SK-N-MC (cell line): ENCODE measurements at regions not wholly inside any gene's neighbourhood (a gene's known extent, or its start where the extent isn't known, plus 50 kb on each side); places are given as distances from the start of the nearest gene placed in this dataset.
A peak's percentile ranks its signal among the peaks of the same experiment; 100 is the strongest.

Experiments used
- DNase-seq: peaks from one replicate; pipeline ENCODE4 v3.0.0-alpha.2; 2011; ENCODE audit warnings: low read depth, low spot score
- H3K27ac ChIP-seq: fragments of 200-600 bp; sonication (generic); 2 replicates; pipeline ENCODE4 v1.5.1; 2016; ENCODE audit warnings: mixed run types
- H3K36me3 ChIP-seq: fragments of 200-600 bp; sonication (generic); 2 replicates; pipeline ENCODE4 v1.6.1; 2017; ENCODE audit warnings: antibody characterized with exemption, low read length, mixed read lengths; ENCODE audit not compliant: insufficient read depth
- H3K4me3 ChIP-seq: fragments of 200-600 bp; sonication (generic); 2 replicates; pipeline ENCODE4 v1.5.1; 2016
- H3K9ac ChIP-seq: fragments of 200-600 bp; sonication (generic); 2 replicates; pipeline ENCODE4 v1.8.0; 2017; ENCODE audit warnings: mixed run types, mixed read lengths; ENCODE audit not compliant: insufficient read length
- H3K9me3 ChIP-seq: fragments of 200-600 bp; sonication (generic); 2 replicates; pipeline ENCODE4 v1.6.1; 2017; ENCODE audit warnings: low read depth, mild to moderate bottlenecking, antibody characterized with exemption, low read length, moderate library complexity, mixed read lengths
- EZH2 ChIP-seq: fragments of 200-600 bp; sonication (generic); IDR thresholded peaks from one replicate; pipeline ENCODE4 v1.6.1; 2017; ENCODE audit warnings: antibody characterized with exemption
- FOXP2 ChIP-seq: optimal IDR thresholded peaks from 2 replicates; pipeline ENCODE3; 2011; ENCODE audit warnings: mild to moderate bottlenecking, moderate library complexity; ENCODE audit not compliant: insufficient read depth; ENCODE audit errors: extremely low read length, control extremely low read depth
- POLR2AphosphoS5 ChIP-seq: IDR thresholded peaks from 2 replicates; pipeline ENCODE4 v1.6.1; 2012; ENCODE audit warnings: mild to moderate bottlenecking, low read depth, low read length, borderline replicate concordance

- Histone ChIP-seq H3K27ac (peak overlapping the region; percentile 81), H3K4me3 (peak overlapping the region; percentile 60), H3K36me3 (no peaks in the 10 kb centered on the region), H3K9ac (peak overlapping the region; percentile 22), H3K9me3 (no peaks in the 10 kb centered on the region)
- no peak for DNase-seq
- TF ChIP-seq EZH2 (no peak), FOXP2 (no peak), POLR2AphosphoS5 (no peak)
Measured at GRCh38 chr2:8119782-8120505, 561.9 kb upstream of the ID2 start.

GRCh38 chr2:8120506-8120860 lies 561.4 kb upstream of the ID2 start:
- peak overlapping the region; percentile 60 for H3K4me3 ChIP-seq
- no peaks in the 10 kb centered on the region for H3K36me3 ChIP-seq
- H3K9me3 ChIP-seq = no peaks in the 10 kb centered on the region
- DNase-seq = no peak
- TF ChIP-seq FOXP2 = no peak
- TF ChIP-seq EZH2 = no peak
- TF ChIP-seq POLR2AphosphoS5 = no peak
- peak overlapping the region; percentile 81 for H3K27ac ChIP-seq
- H3K9ac ChIP-seq = peak overlapping the region; percentile 22

- Histone ChIP-seq H3K36me3 (no peaks in the 10 kb centered on the region), H3K27ac (peak overlapping the region; percentile 81), H3K9me3 (no peaks in the 10 kb centered on the region), H3K4me3 (peak overlapping the region; percentile 60), H3K9ac (no peak overlapping the region)
- DNase-seq = no peak
- no peak for TF ChIP-seq POLR2AphosphoS5
- no peak for TF ChIP-seq EZH2
- no peak for TF ChIP-seq FOXP2
Measured at GRCh38 chr2:8121022-8121825, 560.6 kb upstream of the ID2 start.

GRCh38 chr2:8121826-8122513 lies 559.9 kb upstream of the ID2 start:
- Histone ChIP-seq H3K4me3 (no peak overlapping the region), H3K9me3 (no peaks in the 10 kb centered on the region), H3K27ac (no peak overlapping the region; the same call in none of the 2 replicates), H3K9ac (no peak overlapping the region), H3K36me3 (no peaks in the 10 kb centered on the region)
- DNase-seq = no peak
- no peak for TF ChIP-seq POLR2AphosphoS5
- TF ChIP-seq EZH2 = no peak
- no peak for TF ChIP-seq FOXP2

DNA sequence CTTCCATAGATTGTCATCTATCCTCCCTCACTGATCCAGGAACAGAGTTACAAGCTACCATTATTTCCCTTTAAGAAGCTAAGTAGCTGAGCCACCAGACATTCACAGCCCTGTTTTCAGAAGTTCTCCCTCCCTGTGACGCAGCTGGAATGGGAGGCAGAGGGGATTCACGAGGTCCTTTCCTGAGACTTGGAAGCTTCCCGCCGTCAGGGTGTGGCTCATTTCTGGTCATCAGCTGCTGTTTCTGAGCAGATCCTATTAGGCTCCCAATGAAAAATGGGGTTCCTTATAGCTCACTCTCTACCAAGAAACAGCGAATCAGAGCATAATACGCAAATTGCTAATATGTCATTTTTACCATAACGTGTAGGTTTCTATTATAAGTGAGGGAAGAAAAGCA lies 559.3 kb upstream of the ID2 start:
- TF ChIP-seq FOXP2 (no peak), EZH2 (no peak), POLR2AphosphoS5 (no peak)
- no peak for DNase-seq
- no peaks in the 10 kb centered on the region for H3K9me3 ChIP-seq
- H3K4me3 ChIP-seq = no peak overlapping the region
- H3K27ac ChIP-seq = no peak overlapping the region
- no peaks in the 10 kb centered on the region for H3K36me3 ChIP-seq
- H3K9ac ChIP-seq = no peak overlapping the region

DNA sequence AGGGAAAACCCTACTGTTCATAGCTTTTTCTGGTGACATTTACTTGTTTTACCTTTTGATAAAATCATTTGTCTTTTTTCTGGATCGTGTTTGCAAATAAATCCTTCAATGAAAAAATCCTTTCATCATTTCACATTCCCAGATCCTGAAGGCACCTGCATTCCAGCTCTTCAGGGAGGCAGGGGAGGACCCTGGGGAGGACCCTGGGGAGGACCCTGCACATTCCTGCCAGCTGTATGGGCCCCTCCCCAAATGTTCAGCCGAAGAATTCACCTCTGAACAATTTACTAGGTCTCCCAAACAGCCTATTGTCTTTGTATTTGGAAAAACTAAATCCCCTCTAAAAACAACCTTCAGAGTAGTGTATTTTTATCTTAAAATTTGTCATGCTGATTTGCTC lies 558.4 kb upstream of the ID2 start:
- TF ChIP-seq POLR2AphosphoS5 = no peak
- no peak for TF ChIP-seq EZH2
- no peak for TF ChIP-seq FOXP2
- Histone ChIP-seq H3K36me3 (no peaks in the 10 kb centered on the region), H3K4me3 (no peak overlapping the region), H3K27ac (no peak overlapping the region), H3K9me3 (no peaks in the 10 kb centered on the region), H3K9ac (no peak overlapping the region)
- no peak for DNase-seq

GRCh38 chr2:8125741-8126711 lies 555.8 kb upstream of the ID2 start:
- H3K9ac ChIP-seq = no peak overlapping the region
- TF ChIP-seq EZH2 = no peak
- TF ChIP-seq POLR2AphosphoS5 = no peak
- no peak for TF ChIP-seq FOXP2
- no peak overlapping the region for H3K4me3 ChIP-seq
- H3K36me3 ChIP-seq = no peaks in the 10 kb centered on the region
- no peak for DNase-seq
- H3K9me3 ChIP-seq = no peaks in the 10 kb centered on the region
- H3K27ac ChIP-seq = no peak overlapping the region
